HG03095 (cell line): ENCODE measurements at regions not wholly inside any gene's neighbourhood (a gene's known extent, or its start where the extent isn't known, plus 50 kb on each side); places are given as distances from the start of the nearest gene placed in this dataset.

Source experiments
- ATAC-seq: cut with Tn5 transposase; IDR thresholded peaks from one replicate; pipeline ENCODE4 v1.9.1; 2021; ENCODE audit warnings: moderate library complexity; ENCODE audit not compliant: unreplicated experiment

DNA sequence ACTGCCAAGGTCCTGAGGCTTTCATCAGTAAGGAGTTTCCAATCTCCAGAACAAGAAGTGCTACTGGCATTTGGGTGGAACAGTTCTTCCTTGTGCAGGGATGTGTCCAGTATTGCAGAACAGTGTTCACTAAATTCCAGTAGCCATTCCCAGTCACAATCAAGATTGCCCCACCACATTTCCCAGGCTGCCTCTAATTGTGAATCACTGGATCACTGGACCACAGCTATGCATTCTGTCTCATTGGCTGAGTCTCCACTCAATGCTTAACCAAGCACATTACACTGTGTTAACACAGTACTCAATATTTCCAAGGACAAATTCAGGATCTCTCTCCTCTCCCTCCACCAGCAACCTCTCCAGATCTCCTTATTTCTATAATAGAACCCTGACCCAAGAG, 160.2 kb upstream of the CCDC150 start:
- ATAC-seq = no peak

- no peak for ATAC-seq
These were observed 158.7 kb upstream of the CCDC150 start for GRCh38 chr2:196480653-196481323.

DNA sequence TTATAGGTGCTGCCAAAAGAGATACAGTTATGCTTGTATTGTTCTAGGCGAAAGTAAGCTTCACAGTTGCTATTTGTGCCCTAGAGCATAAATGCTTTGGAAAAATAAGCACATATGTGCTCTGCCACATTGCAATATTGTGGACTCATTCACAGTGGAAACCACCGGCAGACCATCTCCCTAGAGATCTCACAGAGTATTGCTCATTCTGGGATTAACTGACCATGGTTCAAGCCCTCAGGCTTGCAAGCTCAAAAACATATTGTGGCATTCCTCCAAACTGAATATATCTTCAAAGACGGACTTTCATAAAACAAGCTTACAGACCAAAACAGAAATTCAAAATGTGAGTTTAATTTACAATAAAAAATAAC, 158.2 kb upstream of the CCDC150 start:
- ATAC-seq = no peak

DNA sequence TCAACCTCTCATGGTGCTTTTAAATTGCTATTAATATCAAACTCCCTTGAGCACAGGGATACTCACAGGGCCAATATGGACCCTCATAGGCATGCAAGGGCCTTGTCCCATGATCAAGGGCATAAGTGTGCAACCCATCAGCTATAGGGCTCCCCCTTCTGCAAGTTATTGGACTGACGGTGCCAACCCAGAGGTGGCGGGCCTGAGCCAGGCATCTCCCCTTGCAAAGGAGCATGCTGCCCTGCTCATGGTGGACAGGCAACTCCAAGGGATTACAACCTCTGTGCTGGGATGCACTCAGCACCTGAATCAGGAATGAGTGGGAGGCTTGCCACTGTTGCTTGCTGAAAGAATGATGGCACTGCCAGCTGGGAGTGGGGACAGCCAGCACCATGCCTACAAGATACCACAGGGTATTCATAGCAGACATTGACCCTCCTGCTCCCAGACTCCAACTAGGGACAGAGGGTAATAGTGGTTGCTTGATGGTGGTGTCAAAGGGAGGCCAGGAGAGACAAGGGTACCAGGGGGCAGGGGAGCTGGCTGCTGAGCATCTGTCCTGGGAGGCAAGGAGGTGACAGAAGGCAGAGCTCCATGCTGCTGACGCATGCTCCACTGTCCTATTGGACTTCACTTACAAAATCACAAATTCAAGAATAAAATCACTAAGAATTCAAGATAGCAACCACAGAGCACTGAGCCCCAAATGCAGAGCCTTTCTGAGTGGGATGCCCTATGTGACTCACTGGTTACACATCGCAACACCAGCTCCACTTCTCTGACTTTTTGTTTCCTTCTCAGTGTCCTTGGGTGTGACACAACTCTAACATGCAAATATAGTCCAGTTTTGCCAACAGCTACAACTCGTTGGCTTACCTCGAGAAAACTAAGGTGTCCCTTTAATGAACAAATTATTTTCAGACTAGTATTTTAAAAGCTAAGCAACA, 157.1 kb upstream of the CCDC150 start:
- ATAC-seq = no peak

- ATAC-seq = no peak
These were observed 153.4 kb upstream of the CCDC150 start for GRCh38 chr2:196486146-196486545.

- no peak for ATAC-seq
These were observed 152.1 kb upstream of the CCDC150 start for GRCh38 chr2:196487417-196487816.

- ATAC-seq = no peak
These were observed 150.1 kb upstream of the CCDC150 start for GRCh38 chr2:196489371-196489770.

DNA sequence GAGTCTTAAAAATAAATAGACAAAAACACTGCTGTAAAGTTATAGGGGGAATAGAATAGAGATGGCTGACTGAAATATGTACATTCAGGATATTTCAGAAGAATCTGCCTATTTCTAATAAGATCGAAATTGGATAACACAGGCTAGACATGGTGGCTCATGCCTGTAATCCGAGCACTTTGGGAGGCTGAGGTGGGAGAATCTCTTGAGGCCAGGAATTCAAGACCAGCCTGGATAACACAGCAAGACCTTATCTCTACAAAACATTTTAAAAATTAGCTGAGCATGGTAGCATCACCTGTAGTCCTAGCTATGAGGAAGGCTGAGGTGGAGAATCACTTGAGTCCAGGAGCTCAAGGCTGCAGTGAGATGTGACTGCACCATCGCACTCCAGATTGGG, 146.6 kb upstream of the CCDC150 start:
- ATAC-seq = no peak

GRCh38 chr2:196498962-196499361, 140.6 kb upstream of the CCDC150 start:
- ATAC-seq = no peak

- ATAC-seq = no peak
These were observed 139.8 kb upstream of the CCDC150 start for GRCh38 chr2:196499686-196500085.

DNA sequence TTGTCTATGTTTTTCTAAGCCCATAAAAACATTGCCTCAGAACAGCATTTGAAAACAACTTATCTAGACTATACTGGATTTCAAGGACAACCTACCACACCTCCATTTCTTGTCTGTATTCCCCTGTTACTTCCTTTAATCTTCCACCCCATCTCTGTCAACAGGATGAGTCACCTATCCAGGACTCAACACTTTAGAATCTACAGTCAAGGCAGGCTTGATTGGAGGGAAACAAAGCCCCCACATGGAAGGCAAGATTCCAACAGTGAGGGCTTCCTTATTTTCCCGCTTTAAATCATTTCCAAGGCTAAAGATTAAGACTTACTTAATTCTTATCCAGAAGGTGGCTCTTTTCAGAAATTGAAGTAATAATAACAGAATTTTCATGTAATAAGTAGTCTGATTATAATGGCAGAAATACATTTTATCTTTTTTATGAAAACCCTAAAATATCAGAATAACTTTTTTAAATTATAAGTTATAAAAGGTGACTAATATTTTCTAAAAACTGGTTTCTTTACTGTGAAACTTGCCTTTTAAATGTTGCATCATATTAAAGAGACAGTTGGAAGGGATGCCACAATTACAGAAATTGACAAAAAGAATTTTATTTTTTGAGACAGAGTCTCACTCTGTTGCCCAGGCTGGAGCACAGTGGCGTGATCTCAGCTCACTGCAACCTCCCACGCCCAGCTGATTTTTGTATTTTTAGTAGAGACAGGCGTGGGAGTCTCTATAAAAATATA, 138.7 kb upstream of the CCDC150 start:
- no peak for ATAC-seq

- ATAC-seq = no peak
These were observed 137.7 kb upstream of the CCDC150 start for GRCh38 chr2:196501836-196502235.

- ATAC-seq = no peak
These were observed 137.1 kb upstream of the CCDC150 start for GRCh38 chr2:196502386-196502785.

DNA sequence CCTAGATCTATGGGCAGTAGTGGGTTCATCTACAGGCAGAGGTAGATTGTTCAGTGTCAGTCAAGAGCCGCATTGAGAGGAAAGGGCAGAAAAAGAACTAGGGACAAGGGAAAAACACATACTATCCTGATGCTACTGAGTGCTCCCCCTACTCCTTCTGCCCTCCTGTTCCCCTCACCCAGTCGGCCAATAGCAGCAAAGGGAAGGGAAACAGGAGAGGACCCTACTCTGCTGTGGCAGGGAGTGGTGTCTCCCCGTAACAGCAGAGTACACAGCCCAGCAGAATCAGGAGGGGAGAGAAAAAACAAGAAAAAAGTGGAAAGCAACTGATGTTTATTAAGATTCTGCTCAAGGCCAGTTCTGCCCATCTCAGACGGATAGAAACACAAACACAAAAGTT, 136.1 kb upstream of the CCDC150 start:
- ATAC-seq = no peak

DNA sequence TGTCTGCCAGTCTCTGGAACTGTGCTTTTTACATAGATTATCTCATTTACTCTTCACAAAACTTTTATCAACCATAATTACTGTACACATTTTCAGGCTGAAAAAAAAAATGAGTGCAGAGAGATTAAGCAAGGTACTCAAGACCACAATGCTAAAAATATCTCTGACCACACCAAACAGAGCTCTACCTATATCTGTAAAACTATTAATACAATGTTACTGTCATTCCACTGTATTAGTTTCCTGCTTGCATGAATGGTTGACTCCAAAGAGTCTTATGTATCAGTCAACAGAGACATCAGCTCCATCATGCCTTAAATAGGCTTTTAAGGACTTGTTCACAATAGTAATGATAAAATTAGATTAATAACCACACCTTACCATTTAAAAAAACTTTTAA, 134.7 kb upstream of the CCDC150 start:
- no peak for ATAC-seq

DNA sequence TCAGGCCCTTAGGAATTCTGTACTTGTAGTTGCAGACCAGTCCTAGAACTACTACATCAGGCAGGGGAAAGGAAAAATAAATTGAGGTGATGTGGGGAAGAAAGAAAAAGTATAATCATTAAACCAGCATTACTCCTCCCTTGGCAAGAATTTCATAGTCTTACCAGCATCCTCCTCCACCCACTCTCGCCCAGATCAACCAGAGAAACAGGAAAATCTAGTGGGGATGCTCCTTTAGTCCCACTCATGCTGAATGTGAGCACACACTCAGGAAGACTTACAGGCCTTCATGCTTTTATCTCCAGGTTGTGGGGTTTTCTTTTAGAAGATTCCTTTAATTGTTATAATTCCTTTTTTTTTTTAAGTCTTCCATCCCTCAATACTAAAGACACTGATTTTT, 129.3 kb upstream of the CCDC150 start:
- ATAC-seq = no peak

- no peak for ATAC-seq
These were observed 128.0 kb upstream of the CCDC150 start for GRCh38 chr2:196511258-196512168.

DNA sequence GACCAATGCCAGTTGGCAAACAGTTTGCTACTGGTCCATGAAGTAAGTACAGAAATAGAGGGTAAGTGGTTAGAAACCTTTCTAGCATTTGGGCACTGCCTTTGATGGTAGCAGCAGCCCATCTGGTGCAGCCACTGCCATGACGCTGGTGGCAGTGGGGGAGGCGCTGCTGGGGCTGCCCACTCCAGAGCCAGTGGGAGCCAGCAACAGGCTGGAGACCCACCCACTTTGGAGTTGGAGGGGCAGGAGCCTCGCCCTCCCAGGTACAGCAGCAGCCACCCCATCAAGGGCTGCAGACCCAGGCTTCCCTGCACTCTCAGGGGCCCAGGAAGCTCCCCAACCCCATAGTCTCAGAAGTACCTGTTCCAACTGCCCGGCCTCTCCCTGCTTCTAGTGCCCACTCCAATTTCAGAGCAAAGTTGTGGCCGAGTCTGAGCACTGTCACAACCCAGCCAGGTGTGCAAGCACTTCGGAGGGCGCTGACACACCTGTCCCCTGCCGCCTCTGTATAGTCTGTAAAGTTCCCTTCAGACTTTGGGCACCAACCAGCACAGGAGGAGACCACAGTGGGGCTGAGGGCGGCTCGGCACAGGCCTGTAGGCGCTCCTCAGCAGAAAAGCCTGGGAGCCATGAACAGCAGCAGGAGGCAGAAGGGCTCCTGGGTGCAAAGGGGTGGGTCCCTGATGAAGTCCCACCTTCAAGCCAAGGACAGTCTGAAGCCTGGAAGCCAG, 125.6 kb upstream of the CCDC150 start:
- no peak for ATAC-seq

- no peak for ATAC-seq
These were observed 124.9 kb upstream of the CCDC150 start for GRCh38 chr2:196514641-196515040.

- ATAC-seq = no peak
These were observed 124.5 kb upstream of the CCDC150 start for GRCh38 chr2:196515051-196515450.
